ENCODE measurements at regions not wholly inside any gene's neighbourhood (a gene's known extent, or its start where the extent isn't known, plus 50 kb on each side); places are given as distances from the start of the nearest gene placed in this dataset.

DNA sequence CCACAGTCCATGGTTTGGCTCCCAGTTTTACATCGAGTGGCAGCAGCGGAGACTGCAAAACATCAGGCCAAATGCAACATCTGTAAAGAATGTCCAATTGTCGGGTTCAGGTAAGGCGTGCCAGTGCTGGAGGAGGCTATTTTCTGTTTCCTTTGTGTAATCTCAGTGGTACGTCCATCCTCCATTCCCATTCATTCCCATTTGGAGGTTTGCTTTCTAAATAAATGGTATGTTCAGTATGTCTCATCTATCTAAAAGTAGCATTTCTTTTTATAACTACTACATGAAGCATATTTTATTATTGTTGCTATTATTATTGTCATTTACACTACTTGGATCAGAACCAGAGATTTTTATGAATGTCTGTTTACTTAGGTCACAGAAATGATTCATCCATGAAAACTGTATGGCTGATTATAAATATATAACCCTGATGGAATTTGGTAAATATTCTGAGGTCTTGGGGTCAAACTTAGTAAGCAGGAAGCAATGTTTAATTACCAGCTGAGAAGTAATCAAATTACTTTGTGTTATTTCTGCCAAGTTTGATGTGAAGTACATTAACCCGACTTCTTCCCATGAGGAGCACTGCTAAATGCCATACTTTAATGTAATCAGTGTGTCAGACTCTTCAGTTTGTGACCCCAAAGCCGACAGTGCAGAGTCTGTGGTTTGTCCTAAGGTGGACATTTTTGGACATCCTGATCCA, 512.9 kb downstream of the UTRN start:
- no peak for DNase-seq

GRCh38 chr6:144804246-144804790, 519.2 kb downstream of the UTRN start:
- DNase-seq, result no peak

DNA sequence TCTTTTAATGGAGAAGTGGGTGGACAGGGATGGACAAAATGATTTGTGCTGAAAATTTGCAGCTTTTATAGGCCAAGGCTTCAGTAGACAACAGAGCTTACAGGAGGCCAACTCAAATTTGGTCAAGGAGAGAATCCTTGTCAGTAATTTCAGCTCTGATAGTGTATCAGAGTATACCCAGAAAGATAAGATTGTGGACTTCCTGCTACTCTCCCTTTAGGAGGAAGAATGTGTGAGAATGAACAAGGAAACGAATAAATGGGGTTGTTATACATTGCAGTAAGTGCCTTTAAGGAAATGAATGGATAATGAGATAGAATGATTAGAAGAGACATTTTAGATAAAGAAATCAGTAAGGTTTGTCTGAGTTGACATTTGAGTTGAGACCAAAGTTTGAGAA, 519.9 kb downstream of the UTRN start:
- no peak for DNase-seq

DNA sequence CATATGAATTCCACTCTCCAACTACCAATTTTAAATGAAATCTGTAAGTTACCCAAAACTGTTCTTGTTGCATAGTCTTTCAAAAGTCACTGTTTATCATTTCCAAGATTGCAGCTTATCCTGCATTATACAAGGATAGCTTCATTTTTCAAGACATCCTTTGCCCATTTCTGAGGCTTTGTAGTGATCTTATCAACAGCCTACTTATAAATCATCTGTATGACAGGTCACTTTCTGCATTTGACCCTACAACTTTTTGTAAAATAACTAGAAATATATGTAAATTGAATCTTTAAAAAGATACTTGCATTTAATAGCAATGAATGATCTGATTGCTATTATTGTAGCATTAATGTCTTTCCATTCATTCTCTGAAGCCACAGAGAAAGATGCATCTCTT, 521.1 kb downstream of the UTRN start:
- no peak for DNase-seq

- DNase-seq, result no peak
These were observed 524.0 kb downstream of the UTRN start for GRCh38 chr6:144809120-144809519.

DNA sequence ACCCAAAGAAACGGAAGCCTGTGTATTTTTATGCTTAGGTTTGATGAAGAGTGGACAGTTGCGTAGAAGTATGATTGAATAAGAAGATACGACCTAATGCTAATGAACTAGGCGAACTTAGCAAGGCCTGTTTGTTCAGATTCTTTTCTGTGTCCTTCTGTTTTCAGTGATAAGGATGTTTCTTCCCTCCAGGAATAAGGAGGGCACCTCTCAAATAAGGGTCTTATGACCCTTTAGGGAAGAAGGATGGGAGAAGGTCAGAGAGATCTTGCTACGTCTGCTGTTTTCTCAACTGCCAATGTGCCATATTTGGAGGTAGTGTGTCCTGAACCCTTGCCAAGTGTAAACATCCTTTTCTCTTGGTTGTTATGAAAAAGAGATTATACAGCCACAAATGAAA, 524.8 kb downstream of the UTRN start:
- DNase-seq, result no peak

- DNase-seq, result no peak
These were observed 526.0 kb downstream of the UTRN start for GRCh38 chr6:144811140-144811539.

GRCh38 chr6:144816936-144817335, 531.8 kb downstream of the UTRN start:
- DNase-seq, result no peak

DNA sequence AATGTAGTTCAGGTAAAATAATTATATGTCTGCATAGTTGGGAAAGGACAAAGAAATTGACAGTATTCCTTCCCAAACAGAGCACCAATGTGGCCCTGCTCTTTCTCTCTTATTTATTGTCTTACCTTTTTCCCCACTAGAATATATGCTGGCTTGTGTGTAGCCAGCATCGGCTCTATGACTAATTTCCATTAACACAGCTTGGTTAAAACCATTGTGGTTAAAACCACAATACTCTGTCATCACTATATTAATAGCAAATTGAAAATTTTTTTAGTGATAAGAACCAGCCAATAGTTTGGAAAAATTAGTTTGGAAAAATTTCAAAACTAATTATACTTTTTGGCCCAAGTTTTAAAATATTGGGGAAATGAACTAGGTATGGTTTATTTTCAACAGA, 535.1 kb downstream of the UTRN start:
- DNase-seq, result no peak

- no peak for DNase-seq
These were observed 538.0 kb downstream of the UTRN start for GRCh38 chr6:144823131-144823530.

DNA sequence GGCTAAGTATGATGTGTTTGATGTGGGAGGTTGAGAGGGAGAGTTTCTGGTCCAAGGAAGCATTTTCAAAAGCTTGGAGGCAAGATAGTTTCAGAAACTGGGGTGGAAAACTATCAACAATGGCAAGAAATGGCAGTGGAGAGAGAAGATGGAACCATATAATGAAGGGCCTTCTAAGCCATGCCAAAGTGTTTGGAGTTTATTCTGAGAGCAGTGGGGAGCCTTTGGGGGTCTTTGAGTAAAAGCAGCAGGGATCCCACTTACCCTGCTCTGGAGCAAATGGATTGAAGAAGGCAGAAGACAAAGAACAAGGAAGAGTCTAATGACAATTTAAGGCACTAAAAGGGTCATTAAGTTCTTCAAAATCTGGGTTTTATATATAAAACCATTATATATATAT, 538.9 kb downstream of the UTRN start:
- no peak for DNase-seq

- DNase-seq, result no peak
These were observed 549.4 kb downstream of the UTRN start for GRCh38 chr6:144834426-144835038.

DNA sequence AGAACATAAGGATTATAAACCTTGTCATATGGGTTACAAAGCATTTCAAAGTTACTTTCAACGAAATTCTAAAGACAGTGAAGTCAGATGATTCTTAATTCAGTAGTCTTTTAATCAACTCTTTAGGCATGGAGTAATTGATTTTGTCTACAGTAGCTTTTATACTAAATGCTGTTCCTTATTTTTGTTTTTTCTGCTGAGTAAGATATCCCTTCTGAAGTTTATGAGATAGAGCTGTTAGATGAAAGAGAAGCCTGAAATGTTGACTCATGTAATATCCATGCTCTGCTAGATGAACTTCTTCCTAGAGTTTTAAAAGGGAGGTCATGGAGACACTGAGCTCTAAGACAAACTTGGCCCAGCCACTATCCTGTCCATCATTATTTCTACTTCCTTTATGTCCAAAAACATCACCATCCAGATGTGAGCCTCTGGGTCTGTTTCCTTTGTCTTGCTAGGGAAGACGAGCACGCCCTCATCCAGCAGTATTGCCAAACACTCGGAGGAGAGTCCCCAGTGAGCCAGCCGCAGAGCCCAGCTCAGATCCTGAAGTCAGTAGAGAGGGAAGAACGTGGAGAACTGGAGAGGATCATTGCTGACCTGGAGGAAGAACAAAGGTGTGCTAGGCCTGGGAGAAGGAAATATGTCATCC, 550.3 kb downstream of the UTRN start:
- no peak for DNase-seq

- no peak for DNase-seq
These were observed 555.5 kb downstream of the UTRN start for GRCh38 chr6:144840619-144841018.

- no peak for DNase-seq
These were observed 558.6 kb downstream of the UTRN start for GRCh38 chr6:144843701-144844100.

GRCh38 chr6:144844596-144844995, 559.5 kb downstream of the UTRN start:
- DNase-seq, result no peak

DNA sequence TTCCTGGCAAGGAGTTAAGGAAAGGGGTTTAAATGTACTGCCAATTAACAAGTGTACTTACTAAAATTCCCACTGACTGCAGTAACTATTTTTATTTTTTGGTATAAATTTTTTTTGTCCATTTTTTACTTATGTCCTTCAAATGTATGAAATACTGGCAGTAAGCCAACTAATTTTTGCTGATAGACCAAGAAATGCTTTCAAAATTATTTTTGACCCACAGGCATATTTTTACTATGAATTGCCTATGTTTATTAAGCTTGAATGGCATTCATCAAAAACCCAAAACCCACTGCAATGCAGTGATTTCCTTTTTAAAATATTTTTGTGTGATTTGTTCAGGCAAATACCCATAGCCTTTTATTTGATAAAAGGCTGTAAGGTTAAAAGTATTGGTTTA, 560.1 kb downstream of the UTRN start:
- DNase-seq, result no peak

DNA sequence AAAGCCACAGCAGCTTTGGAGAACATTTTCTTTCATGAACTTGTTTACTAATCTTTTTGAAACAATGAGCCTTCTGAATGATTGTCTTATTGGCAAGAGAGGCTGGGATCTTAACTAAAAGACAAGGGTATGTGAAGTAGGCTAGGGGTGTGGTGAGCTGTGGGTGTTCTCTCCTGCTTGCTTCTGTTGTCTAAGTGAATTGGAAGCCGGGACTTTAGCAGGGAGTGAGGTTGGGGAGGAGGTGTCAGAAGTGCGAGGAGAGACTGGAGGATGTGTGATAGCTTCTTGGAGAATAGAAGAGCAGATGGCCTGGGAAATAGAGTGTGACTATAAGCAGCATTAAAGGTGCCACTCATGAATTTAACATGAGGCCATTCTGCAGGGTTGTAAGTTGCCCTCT, 562.8 kb downstream of the UTRN start:
- DNase-seq, result no peak

DNA sequence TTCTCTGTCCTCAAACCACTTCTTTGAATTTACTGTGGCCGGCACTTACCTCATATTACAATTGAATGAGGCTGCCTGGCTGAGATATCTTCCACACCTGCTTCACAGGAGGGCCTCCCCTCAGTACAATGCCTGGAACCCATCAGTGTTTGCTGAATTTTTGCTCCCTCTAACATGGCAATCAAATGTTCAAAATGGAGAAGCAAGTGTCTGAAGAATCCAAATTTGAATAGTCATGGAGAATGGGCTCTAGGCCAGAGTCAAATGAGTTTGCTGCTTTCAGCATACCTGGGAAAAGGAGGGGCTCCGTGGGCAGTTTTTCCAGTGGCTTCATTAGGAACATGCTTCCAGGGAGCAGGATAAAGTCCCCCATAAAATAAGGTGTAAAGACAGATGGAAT, 564.8 kb downstream of the UTRN start:
- no peak for DNase-seq

GRCh38 chr6:144853603-144854002, 568.5 kb downstream of the UTRN start:
- no peak for DNase-seq

GRCh38 chr6:144854654-144855053, 569.5 kb downstream of the UTRN start:
- no peak for DNase-seq

GRCh38 chr6:144855375-144855774, 570.2 kb downstream of the UTRN start:
- DNase-seq, result no peak

DNA sequence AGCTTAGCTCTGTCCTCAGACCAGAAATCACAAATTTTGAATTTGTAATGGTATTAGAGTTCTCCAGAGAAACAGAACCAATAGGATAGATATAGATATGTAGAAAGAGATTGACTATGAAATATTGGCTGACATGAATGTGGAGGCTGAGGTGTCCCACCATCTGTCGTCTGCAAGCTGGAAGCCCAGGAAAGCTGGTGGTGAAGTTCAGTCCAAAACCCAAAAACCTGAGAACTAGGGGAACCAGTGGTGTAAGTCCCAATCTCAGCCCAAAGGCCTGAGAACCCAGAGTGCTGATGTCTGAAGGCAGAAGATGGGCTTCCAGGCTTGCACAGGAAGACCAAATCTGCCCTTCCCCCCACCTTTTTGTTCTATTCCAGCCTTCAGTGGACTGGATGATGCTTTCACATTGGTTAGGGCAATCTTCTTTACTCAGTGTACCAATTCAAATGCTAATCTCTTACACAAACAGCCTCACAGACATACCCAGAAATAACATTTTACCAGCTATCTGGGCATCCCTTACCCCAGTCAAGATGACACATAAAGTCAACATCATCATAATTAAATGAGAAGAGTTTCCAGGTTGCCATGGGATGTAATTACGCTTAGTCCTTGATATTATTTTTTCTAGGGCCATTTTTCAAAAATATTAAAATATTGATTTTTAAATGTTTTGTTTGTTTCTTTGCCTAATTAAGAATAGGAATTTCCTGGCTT, 570.8 kb downstream of the UTRN start:
- DNase-seq, result no peak

DNA sequence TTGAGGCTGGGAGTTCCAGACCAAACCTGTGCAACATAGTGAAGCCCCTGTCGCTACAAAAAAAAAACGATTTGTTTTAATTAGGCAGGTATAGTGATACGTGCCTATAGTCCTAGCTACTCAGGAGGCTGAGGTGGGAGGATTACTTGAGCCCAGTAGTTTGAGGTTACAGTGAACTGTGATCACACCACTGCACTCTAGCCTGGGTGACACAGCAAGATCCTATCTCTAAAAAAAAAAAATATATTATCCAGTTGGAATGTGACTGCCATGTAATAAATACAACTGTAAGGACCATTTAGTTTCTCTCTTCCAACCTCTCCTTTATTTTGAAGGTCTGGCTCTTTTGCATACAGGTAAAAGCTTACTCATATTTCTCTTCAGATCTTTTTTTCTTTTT, 571.5 kb downstream of the UTRN start:
- DNase-seq, result no peak

Data from SHP77 treated with DMSO at 0.1 percent for 48 hours (cell line).